SKM-1 treated with dmso at 0.1 percent for 144 hours (cell line): ENCODE measurements at regions not wholly inside any gene's neighbourhood (a gene's known extent, or its start where the extent isn't known, plus 50 kb on each side); places are given as distances from the start of the nearest gene placed in this dataset.

Experiments
- DNase-seq: peaks from one replicate; lab custom pipeline; 2025; ENCODE audit not compliant: unreplicated experiment; lab: John Stamatoyannopoulos, UW

DNA sequence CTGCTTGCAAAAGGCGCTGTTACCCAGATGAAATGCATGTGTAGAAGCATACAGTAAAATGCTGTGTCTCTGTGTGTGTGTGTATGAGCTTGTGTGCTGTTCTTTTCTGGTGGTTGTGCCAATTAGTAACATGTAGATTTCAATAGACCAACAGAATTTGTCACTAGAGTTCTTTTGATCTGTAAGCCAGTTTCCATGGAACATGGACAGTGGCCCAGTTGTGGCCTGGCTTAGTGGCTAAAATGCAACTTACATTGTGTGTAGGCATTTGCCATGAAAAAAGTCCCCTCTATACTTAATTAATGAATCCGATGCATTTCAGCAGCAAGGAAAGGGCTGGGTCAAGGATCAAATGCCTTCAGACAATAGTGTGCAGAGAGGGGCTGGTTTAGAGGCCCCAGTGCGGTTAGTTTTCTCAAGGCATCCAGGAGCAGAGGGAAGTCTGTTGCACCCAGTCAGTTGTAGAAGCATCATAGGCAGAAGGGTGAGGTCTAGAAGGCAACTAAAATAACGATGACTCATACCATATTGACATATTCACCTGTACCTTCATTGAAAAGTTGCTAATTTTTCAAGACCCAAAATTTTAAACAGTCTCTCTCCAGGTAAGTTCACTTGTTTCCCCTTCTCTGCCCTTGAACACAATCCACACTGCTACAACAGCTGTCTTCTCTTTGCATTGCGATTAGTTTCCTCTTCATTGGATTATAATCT is 366.9 kb upstream of the SPRED2 start:
- DNase-seq: no peak

DNA sequence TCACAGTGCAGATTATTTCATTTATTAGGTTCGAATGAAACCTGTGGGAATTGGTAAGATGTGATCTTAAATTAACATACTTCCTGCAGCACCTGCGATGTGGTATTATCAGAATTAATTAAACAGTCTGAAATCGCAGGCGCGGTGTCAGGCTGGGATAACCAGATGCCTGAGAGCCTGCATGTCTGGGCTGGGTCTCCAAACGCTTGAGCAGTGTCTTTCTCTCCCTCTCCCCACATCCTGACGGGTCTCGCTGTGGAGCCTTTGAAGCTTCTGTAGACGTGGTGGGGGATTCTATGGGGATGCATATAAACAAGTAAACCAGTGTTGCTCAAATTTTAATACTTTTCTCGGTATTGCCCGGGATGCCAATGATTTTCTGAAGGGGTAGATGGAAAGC is 366.2 kb upstream of the SPRED2 start:
- DNase-seq: no peak

DNA sequence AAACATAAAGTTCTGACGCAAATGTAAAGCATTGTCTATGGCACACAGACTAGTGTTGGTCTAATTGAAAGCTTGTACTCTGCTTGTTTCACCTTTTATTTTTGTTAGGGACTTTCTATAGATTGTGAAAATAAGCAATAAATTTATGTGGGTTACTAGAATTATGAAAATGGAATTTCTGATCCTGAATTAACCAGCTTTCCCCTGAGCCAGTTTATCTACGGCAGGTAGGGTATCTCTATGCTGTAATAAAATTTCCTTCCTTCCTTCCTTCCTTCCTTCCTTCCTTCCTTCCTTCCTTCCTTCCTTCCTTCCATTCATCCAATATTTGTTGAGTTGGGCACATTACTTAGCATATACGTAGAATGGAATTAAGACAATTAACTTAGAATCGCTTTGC is 362.6 kb upstream of the SPRED2 start:
- DNase-seq: no peak

DNA sequence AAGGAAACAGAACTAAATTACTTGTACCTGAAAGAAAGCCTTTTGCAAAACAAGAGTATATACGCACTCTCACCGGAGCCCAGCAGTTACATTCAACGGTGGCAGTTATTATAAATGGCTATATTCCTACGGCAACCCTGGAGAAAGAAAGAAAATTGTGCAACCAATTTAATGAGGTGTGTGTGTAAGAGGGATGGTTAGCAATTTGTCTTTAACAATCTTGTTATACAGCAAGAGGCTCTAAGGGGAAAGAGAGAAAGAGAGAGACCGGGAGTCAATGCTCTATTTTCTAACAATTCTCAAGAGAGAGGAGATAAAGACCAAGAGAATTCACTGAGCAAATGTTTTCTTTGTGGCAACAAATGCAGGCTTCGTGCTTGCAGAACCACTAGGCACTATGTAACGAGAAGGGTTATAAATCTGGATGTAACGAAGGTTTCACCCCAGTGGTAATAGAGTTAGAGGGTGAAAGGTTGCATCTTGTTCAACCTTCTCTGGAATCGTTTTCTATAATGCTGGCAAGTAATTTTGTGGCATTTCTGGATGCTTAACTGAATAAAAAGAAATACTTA is 359.1 kb upstream of the SPRED2 start:
- DNase-seq: no peak

DNA sequence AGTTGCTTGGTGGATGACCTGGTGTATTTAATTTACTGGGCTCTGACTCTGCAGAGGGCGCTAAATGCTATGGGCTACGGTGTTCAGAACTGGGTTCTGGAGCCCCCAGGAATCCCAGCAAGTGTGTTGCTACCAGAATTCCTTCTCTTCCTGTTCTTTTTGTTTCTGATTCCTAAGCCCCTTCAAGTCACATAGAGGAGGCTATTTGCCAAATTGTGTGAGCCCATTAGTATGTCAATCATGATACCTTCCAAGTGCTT is 358.2 kb upstream of the SPRED2 start:
- no peak for DNase-seq

DNA sequence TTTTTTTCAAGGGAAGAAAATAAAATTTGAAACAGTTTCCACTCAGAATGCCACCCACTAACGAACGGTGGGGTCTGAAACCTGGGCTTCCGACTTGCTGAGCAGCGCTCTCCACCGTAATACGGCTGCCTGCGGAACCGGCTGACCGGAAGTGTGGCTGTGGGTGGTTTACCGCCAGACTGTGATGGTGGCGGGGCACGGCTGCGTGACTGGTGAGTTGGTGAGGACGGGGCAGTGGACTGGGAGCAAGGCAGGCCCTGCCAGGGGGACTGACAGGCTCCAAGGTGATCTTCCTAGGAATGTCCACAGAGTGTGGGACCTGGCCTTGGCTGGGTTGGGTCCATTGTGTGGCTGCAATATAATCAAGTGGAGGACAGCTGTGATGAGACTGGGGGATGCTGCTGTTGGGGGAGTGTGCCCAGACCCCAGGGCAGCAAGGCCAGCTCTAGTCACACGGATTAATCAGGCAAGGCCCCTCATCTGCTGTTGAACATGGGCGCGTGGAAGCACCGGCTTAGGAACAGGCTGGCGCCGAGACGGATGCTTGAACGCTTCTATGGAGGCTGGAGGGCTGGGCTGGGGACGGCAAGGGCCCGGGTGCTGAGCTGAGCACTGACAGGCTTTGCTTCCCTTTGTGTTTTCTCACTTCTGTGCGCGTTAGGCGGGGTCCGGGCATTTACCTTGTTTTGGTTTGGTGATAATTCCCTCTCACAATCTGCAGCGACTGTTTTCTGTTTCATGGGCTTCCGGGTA is 357.7 kb upstream of the SPRED2 start:
- DNase-seq: no peak

DNA sequence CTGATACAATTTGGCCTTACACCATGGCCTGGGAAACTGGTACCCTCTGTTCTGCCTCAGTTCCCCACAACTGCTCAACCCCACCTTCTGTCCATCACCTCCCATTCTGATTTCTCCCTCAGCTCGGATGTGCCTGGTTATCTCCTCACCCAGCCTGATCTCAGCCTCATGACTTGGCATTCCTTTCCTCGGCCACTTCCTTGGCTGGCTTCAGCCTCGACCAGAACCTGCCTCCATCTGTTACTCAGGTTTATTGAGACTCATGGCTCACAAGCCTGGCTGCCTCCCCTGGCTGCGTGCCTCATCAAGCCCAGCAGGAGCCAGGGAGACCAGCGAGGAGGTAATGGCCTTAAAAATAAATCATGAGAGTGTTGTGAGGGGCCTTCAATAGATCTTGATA is 356.2 kb upstream of the SPRED2 start:
- no peak for DNase-seq

DNA sequence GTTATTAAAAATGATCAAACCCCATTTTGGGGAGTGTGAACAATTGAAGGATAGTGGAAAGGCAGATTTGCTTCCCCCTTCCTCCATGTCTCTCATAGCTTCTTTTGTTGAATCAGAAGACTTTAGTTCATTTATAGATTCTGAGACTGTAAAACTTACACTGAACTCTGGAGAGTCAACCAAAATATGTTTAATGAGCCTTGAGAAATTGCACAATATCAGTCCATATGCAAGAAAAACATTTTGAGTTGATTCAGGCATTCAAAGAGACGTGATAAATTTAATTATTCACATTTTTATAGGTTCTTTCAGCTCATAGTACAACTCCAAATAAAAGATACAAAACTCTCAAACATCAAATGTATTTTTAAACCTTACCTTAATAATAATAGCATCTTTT is 354.4 kb upstream of the SPRED2 start:
- DNase-seq: no peak

DNA sequence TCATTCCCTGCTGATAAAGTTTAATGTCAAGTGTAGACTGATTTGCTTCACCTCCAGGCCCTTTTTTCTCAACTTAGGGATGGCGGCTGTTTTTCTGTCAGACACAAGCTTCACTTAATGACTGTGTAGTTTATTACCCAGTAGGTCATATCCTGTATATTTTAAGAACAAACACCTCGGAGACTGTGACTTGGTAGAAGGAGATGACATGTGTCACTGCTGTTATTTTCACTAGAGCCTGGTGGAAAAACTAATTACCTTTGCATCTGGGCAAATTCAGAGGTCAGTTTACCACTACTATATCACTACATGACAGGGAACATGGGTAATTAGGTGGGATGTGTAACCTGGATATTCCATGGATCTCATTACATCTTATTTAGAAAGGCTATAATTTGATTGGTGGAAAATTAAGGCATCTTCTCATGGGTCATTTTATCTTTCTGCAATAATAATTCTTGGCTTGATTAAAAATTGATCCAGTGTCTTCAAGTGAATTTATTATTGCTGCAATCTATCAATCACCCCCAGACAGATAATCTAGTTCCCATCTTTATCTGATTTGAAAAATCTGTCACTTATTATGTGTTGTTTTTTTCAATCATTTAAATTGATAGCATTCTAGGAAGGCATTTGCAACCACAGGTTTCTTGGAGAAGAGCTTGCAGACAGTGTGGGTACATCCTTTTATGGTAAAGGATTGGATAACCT is 353.8 kb upstream of the SPRED2 start:
- DNase-seq: no peak

DNA sequence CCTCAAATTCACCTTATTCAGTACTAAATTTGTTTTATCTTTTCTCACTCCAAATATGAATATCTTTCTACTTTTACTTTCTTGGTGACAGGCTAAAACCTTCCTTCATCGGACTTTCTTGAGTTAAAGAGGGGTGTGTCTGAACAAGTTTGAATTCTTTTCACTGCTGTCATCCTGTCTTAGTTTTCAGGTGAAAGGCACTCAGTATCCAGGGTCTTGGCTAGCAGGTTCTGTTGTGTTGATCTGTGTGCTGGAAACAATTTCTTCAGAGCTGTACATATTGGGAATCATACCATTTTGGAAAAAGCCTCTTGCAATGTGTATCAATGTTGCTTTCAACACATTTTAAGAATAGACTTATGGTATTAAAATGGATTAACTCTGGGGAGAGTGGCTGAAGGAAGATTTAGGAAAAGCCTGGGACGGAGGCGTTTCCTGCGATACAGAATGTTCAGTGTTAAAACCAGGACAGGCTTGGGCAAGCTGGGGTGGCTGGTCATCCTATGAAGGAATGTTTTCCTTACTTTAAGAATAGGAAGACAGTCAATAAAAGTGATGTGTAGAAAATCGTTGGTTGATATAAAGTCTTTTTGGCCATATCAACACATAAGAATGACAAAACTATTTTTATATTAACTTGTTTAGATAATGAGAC is 350.7 kb upstream of the SPRED2 start:
- no peak for DNase-seq

DNA sequence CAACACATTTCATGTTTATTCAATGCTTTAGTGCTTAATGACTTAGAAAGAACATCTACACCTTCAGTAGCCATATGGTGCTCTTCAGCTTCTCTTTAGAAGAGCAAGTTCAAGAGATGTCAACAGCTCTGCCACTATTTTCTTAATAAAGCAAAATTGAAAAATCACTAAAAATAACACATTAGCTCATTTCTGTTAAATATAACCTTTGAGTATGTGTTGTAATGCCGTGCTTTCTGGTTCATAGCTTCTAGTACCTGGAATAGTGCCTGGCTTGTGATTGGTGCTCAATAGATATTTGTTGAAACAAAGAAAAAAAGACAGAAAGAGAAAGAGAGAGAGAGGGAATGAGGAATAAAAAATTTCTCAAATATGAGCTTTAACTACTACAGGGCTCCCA is 349.8 kb upstream of the SPRED2 start:
- no peak for DNase-seq

DNA sequence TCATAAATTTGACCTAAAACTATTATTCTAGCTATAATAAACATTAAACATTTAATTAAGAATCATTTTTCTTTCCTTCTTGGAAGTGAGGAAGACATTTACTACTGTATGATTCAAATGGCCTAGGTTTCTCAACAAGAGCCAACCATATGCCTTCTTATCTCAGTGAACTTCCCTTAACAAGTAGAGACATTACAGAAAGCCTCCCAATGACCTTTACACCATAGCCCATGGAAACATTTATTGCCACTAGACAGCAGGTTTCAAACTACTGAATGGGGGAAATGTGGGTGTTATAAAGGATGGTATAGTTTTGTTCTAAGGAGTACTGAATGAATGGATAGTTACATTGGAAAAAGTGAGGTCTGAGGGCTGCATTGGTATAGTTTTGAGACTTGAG is 349.4 kb upstream of the SPRED2 start:
- no peak for DNase-seq

DNA sequence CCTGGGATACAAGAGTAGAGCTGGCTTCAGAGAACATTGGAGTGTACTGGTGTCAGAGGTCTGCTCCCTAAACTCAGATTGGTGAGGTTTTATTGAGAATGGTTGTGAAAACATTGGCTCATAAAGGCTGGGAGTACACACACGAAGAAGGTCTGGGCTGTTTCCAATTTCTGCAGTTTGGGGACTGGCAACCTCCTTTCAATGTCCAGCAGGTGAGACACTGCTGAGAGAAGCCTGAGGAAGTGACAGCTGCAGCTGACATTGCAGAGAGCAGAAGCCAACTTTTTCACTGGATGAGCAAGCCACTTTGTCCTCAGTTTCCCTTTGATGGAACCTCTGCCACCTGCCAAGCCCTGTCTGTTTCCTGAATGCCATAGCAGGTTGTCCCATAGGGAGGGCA is 346.6 kb upstream of the SPRED2 start:
- DNase-seq: no peak

DNA sequence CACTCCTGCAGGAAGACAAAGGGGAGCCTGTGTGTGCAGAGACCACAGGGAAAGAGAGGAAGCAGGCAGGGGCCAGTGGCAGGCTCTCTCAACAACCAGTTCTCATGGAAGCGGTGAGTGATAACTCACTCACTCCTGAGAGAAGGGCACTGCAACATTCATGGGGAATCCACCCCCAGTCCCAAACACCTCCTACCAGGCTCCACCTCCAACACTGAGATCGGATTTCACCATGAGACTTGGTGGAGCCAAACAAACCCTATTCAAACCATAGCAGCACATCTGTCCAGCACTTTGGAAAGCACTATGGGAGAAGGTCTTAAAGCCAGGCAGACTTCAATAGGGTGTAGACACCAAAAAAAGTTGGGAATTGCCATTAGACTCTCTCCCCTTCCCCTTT is 345.7 kb upstream of the SPRED2 start:
- DNase-seq: no peak

DNA sequence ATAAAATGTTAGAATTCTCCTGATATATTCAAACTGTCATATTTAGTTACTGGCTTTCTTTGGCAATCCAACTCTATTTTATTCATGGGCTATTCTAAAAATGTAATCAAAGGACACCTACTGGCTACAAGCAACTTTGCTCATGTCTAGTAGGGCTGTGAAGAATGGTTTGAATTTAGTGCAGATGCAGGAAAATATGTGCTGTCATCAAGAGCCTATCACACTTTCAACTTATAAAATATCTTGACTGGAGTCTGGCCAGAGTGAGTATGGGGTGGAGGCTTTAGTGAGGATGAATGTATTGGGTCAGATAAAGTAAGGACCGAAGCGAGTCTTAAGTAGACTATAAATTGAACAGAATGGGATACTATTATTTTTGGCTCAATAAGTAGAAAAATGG is 343.4 kb upstream of the SPRED2 start:
- DNase-seq: no peak

DNA sequence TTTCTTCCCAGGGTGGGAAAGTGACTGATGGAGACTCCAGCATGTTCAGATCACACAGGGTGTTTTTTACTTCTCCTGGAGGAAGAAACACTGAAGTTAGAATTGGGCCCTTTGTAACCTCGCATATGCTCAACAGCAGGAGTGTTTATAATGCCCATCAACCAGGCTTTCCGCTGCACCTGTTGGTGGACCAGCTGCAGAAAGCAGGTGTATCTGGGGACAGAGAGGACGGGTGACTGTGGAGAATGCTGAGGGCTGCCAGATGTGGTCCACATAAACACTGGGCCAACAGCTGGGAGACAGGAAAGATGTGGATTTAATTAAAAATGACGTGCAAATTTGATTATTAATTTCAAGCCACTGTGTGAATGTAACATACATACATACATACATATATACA is 335.5 kb upstream of the SPRED2 start:
- no peak for DNase-seq

DNA sequence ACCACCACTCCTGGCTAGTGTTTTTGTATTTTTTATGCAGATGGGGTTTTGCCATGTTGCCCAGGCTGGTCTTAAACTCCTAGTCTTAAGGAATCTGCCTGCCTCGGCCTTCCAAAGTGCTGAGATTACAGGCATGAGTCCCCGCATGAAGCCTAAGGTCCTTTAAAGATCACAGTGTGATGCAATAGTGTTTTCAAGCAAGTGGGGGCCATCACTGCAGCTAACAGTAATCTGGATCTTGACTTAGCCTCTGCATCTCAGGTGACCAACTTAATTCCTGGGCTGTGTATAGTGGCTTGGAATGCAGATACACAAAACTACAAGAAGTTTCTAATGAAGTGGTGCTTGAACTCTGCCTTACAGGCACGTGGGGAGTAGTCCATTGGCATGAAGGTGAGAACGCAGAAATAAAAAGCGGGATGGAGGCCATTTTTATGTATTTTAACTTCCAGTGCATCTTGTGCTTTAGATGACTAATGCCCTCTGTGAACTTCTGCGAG is 334.4 kb upstream of the SPRED2 start:
- no peak for DNase-seq

DNA sequence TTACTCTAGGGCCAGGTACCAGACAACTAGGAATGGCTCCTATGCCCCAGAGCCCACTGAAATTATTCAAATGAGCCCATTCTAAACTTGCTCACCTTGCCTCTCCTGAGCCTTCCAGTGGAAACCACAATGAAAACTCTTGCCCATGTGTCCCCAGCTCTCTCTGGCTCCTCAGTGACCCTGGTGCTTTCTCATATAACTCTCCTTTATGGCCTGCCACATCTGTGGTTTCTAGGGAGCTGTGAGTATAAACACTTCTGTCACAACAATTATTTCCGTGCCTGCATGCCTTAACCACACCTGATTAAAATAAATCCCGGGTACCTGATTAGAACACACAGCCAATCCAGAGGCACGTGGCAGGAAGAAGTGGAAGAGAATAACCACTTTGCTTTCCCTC is 333.0 kb upstream of the SPRED2 start:
- DNase-seq: no peak

DNA sequence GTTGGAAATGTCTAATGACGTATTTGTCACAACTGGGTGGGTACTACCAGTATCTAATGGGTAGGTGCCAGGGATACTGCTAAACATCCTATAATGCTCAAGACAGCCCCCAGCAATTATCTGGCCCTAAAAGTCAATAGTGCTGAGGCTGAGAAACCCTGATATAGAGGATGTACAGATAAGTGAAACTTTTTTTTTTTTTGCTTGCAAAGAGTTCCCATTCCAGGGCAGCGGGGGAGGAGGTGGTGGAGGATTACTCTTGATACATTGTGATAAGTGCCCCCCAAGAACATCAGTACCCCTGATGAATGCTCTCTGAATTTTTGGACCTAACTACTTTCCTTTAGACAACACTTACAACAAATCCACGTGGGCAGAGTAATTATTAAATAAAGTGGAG is 329.7 kb upstream of the SPRED2 start:
- no peak for DNase-seq

DNA sequence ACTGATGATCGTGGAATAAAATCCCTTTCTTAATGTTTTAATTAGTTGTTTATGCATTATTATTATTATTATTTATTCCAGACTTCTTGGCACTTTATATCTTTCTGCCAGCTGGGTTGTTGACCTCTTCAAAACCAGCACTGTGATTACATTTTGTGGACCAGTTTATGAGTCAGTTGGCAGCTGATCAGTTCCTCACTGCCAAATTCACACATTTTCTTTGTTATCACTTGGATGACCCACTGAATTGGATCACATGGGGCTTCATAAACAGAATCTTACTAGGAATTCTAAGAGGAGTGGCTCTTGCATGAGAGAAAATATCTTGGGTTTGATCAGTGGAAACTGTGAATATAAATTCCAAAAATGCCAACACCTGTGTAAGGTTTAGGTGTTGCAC is 321.8 kb upstream of the SPRED2 start:
- no peak for DNase-seq

DNA sequence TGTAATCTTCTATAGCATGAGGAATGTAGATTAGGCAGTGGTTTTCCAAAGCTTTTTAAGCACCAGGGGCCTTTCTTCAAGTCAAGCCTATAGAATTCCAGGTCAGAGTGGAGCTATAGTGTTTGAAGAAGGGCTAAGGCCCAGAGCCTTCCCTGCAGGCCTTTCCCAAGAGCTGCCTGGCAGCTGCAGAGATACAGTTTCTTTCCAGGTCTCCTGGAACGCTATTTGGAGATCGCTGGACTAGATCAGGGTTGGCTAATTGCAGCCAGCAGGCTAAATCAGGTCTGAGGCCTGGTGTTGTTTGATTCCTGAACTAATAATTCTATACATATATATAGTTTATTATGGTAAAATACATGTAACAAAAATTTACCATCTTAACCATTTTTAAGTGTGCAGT is 319.0 kb upstream of the SPRED2 start:
- no peak for DNase-seq

DNA sequence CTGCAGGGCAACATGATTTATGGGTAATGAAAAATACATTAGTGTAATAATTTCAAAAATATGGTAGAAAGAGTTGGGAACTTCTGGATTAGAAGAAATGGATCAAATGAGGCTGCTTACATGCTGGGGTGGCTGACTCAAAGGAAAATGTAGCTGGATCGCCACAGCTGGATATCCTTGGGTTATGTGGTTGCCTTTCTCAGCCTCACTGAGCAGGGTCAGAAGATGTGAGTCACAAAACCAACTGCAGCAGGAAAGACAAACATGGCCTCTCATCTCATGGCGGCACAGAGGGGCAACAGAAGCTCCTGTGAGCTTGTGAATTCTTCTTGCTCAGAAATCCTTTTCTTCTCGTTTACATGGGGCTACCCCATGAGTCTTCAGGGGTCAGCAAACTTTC is 317.1 kb upstream of the SPRED2 start:
- DNase-seq: no peak
